Neural progenitor cell (in vitro differentiated cells): ENCODE measurements at regions not wholly inside any gene's neighbourhood (a gene's known extent, or its start where the extent isn't known, plus 50 kb on each side); places are given as distances from the start of the nearest gene placed in this dataset.

ENCODE experiments used
- DNase-seq: peaks from one replicate; pipeline ENCODE4 v3.0.0-alpha.2; 2016; ENCODE audit warnings: low spot score
- H2AFZ ChIP-seq: fragments of 200-600 bp; sonication (generic); replicated peaks from 2 replicates; pipeline ENCODE4 v1.6.1; 2016; ENCODE audit warnings: antibody characterized with exemption
- H3F3A ChIP-seq: fragments of 200-600 bp; sonication (generic); 2 replicates; pipeline ENCODE4 v1.6.1; 2016; ENCODE audit warnings: antibody characterized with exemption, low read depth
- H3K27ac ChIP-seq: fragments of 200-600 bp; sonication (generic); 2 replicates; pipeline ENCODE4 v1.5.1; 2016; ENCODE audit warnings: mild to moderate bottlenecking
- H3K27me3 ChIP-seq: fragments of 200-600 bp; sonication (generic); 2 replicates; pipeline ENCODE4 v1.6.1; 2016; ENCODE audit warnings: mild to moderate bottlenecking, moderate library complexity
- H3K36me3 ChIP-seq: fragments of 200-600 bp; sonication (generic); 2 replicates; pipeline ENCODE4 v1.5.1; 2016
- H3K4me1 ChIP-seq: fragments of 200-600 bp; sonication (generic); 2 replicates; pipeline ENCODE4 v1.6.1; 2016; ENCODE audit warnings: mixed run types
- H3K4me2 ChIP-seq: fragments of 200-600 bp; sonication (generic); 2 replicates; pipeline ENCODE4 v1.6.1; 2016
- H3K4me3 ChIP-seq: fragments of 200-600 bp; sonication (generic); 2 replicates; pipeline ENCODE4 v1.5.1; 2016
- H3K79me2 ChIP-seq: fragments of 200-600 bp; sonication (generic); 2 replicates; pipeline ENCODE4 v1.6.1; 2016; ENCODE audit warnings: low read depth
- H3K9ac ChIP-seq: fragments of 200-600 bp; sonication (generic); 2 replicates; pipeline ENCODE4 v1.6.1; 2016
- H3K9me3 ChIP-seq: fragments of 200-600 bp; sonication (generic); 2 replicates; pipeline ENCODE4 v1.5.1; 2016; ENCODE audit warnings: low read depth
- H4K20me1 ChIP-seq: fragments of 200-600 bp; sonication (generic); 2 replicates; pipeline ENCODE4 v1.6.1; 2016; ENCODE audit warnings: low read depth
- H3K27ac Mint-ChIP-seq: 3 replicates; pipeline ENCODE4 v1.8.0; 2021; ENCODE audit warnings: mixed read lengths
- H3K27me3 Mint-ChIP-seq: 2 replicates; pipeline ENCODE4 v1.8.0; 2022; ENCODE audit warnings: low read depth, mild to moderate bottlenecking, inconsistent platforms, moderate library complexity, mixed read lengths; ENCODE audit not compliant: insufficient read depth
- H3K36me3 Mint-ChIP-seq: 3 replicates; pipeline ENCODE4 v1.8.0; 2021; ENCODE audit warnings: mixed read lengths
- H3K4me1 Mint-ChIP-seq: 3 replicates; pipeline ENCODE4 v1.8.0; 2021; ENCODE audit warnings: mixed read lengths
- H3K4me3 Mint-ChIP-seq: 3 replicates; pipeline ENCODE4 v1.8.0; 2021; ENCODE audit warnings: mild to moderate bottlenecking, moderate library complexity, mixed read lengths
- H3K9me3 Mint-ChIP-seq: 3 replicates; pipeline ENCODE4 v1.8.0; 2020; ENCODE audit warnings: mixed read lengths
- CTCF ChIP-seq: fragments of 200-600 bp; sonication (generic); IDR thresholded peaks from 2 replicates; pipeline ENCODE4 v1.5.1; 2017; ENCODE audit warnings: antibody characterized with exemption, mild to moderate bottlenecking
- EZH2 ChIP-seq: fragments of 200-600 bp; sonication (generic); IDR thresholded peaks from 2 replicates; pipeline ENCODE4 v1.6.1; 2017; ENCODE audit warnings: antibody characterized with exemption, mild to moderate bottlenecking, moderate library complexity
- EZH2phosphoT487 ChIP-seq: fragments of 200-600 bp; sonication (generic); IDR thresholded peaks from 2 replicates; pipeline ENCODE4 v1.6.1; 2017; ENCODE audit warnings: antibody characterized with exemption

DNA sequence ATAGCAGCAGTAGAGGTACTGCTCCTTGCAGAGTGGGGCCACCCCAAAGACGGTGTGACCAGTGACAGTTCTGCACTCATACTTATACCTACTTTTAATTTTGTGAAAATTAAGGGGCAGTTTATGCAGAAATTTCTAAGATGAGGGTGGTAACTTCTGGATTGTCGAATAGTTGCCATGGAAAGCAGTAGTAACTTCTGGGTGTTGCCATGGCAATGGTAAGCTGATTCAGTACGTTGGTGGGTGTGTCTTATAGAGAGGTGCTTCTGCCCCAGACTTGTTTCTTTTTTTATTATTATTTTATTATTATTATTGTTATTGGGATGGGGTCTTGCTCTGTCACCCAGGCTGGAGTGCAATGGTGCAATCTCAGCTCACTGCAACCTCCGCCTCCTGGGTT, 82.8 kb upstream of the L3MBTL4 start:
- no peaks in the 10 kb centered on the region for H4K20me1 ChIP-seq
- H2AFZ ChIP-seq: no peak overlapping the region
- no peaks in the 10 kb centered on the region for H3K27me3 ChIP-seq
- H3K9me3 ChIP-seq: no peaks in the 10 kb centered on the region
- H3K4me3 Mint-ChIP-seq: no peak overlapping the region
- H3K27me3 Mint-ChIP-seq: no peaks in the 10 kb centered on the region
- no peak overlapping the region for H3K4me2 ChIP-seq
- no peaks in the 10 kb centered on the region for H3K4me1 Mint-ChIP-seq
- H3K36me3 Mint-ChIP-seq: no peaks in the 10 kb centered on the region
- no peaks in the 10 kb centered on the region for H3K4me1 ChIP-seq
- H3K27ac Mint-ChIP-seq: no peak overlapping the region
- H3K79me2 ChIP-seq: no peaks in the 10 kb centered on the region
- no peaks in the 10 kb centered on the region for H3F3A ChIP-seq
- no peak overlapping the region for H3K9ac ChIP-seq
- DNase-seq: no peak
- no peaks in the 10 kb centered on the region for H3K36me3 ChIP-seq
- no peaks in the 10 kb centered on the region for H3K9me3 Mint-ChIP-seq
- no peak overlapping the region for H3K27ac ChIP-seq
- H3K4me3 ChIP-seq: no peak overlapping the region
- TF ChIP-seq CTCF (no peak), EZH2 (no peak), EZH2phosphoT487 (no peak)

DNA sequence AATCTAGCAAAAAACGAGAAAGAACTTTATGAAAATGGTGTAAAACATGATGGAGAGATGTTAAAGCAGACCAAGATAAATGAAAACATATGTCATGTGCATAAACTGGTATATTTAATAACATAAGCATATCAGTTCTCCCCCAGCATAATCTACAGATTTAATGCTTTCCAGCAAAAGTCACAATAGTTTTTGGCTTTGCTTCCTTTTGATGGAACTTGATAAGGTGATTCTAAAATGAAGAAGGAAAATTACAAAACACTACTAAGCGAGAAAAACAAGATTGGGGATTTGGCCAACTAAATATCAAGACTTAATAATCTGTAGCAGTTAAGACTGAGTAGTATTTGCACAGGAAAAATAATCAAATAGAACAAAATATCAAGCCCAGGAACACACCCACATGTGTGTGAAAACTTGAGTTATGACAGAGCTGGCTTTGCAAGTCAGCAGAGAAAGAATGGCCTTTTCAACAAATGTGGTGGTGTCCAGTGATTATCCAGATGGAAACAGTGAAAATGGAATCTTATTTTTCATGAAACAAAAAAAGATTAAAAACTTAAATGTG, 83.7 kb upstream of the L3MBTL4 start:
- no peaks in the 10 kb centered on the region for H3K27me3 ChIP-seq
- H3K4me2 ChIP-seq: no peak overlapping the region
- H3F3A ChIP-seq: no peaks in the 10 kb centered on the region
- no peaks in the 10 kb centered on the region for H3K4me1 Mint-ChIP-seq
- no peak overlapping the region for H3K27ac Mint-ChIP-seq
- H3K4me3 Mint-ChIP-seq: no peak overlapping the region
- H2AFZ ChIP-seq: no peak overlapping the region
- no peak overlapping the region for H3K9ac ChIP-seq
- no peaks in the 10 kb centered on the region for H3K36me3 Mint-ChIP-seq
- H3K36me3 ChIP-seq: no peaks in the 10 kb centered on the region
- H3K4me1 ChIP-seq: no peaks in the 10 kb centered on the region
- TF ChIP-seq EZH2phosphoT487 (no peak), EZH2 (no peak), CTCF (no peak)
- no peaks in the 10 kb centered on the region for H4K20me1 ChIP-seq
- no peak for DNase-seq
- no peaks in the 10 kb centered on the region for H3K9me3 ChIP-seq
- no peaks in the 10 kb centered on the region for H3K9me3 Mint-ChIP-seq
- H3K27me3 Mint-ChIP-seq: no peaks in the 10 kb centered on the region
- no peak overlapping the region for H3K27ac ChIP-seq
- H3K79me2 ChIP-seq: no peaks in the 10 kb centered on the region
- H3K4me3 ChIP-seq: no peak overlapping the region

GRCh38 chr18:6504605-6505497, 90.1 kb upstream of the L3MBTL4 start:
- no peak for TF ChIP-seq EZH2
- TF ChIP-seq EZH2phosphoT487: no peak
- no peak for TF ChIP-seq CTCF

More at GRCh38 chr18:6504605-6505497, 90.1 kb upstream of the L3MBTL4 start:
- no peak overlapping the region for H3K27ac ChIP-seq
- H3K9me3 Mint-ChIP-seq: no peaks in the 10 kb centered on the region
- H3K9ac ChIP-seq: no peak overlapping the region
- no peak overlapping the region for H3K4me2 ChIP-seq
- H3K36me3 ChIP-seq: no peaks in the 10 kb centered on the region
- no peaks in the 10 kb centered on the region for H3K4me1 ChIP-seq
- peaks cover 2% of the 10 kb centered on the region for H3K27me3 Mint-ChIP-seq
- no peak overlapping the region for H3K27ac Mint-ChIP-seq
- DNase-seq: no peak
- no peaks in the 10 kb centered on the region for H3K27me3 ChIP-seq
- no peaks in the 10 kb centered on the region for H4K20me1 ChIP-seq
- H3K4me1 Mint-ChIP-seq: no peaks in the 10 kb centered on the region
- H3K79me2 ChIP-seq: no peaks in the 10 kb centered on the region
- H3F3A ChIP-seq: no peaks in the 10 kb centered on the region
- no peak overlapping the region for H3K4me3 ChIP-seq
- no peak overlapping the region for H3K4me3 Mint-ChIP-seq
- no peaks in the 10 kb centered on the region for H3K36me3 Mint-ChIP-seq
- no peak overlapping the region for H2AFZ ChIP-seq
- H3K9me3 ChIP-seq: no peaks in the 10 kb centered on the region
